Hippocampal formation (tissue), 2 donors: ENCODE measurements at regions not wholly inside any gene's neighbourhood (a gene's known extent, or its start where the extent isn't known, plus 50 kb on each side); places are given as distances from the start of the nearest gene placed in this dataset.
A peak's percentile ranks its signal among the peaks of the same experiment; 100 is the strongest.
"Not testable (repeated sequence)": the region's sequence is repeated elsewhere in the genome, so short reads cannot be mapped to it uniquely, and the experiment has no call there.

Experiments
- DNase-seq, 2 donors: peaks; one replicate each; lab custom pipeline; 2025; lab: John Stamatoyannopoulos, UW

GRCh38 chr18:53920312-53921075, 304.0 kb downstream of the MBD2 start:
- DNase-seq = no peak

- no peak for DNase-seq
Observed at GRCh38 chr18:53918091-53918490, 306.4 kb downstream of the MBD2 start.

- DNase-seq = no peak
Observed at GRCh38 chr18:53911200-53911599, 313.3 kb downstream of the MBD2 start.

GRCh38 chr18:53909668-53910067, 314.8 kb downstream of the MBD2 start:
- no peak for DNase-seq

GRCh38 chr18:53907921-53908320, 316.5 kb downstream of the MBD2 start:
- no peak for DNase-seq

GRCh38 chr18:53906681-53907080, 317.8 kb downstream of the MBD2 start:
- peak in 1 of 2 donors; percentile 15 for DNase-seq

DNA sequence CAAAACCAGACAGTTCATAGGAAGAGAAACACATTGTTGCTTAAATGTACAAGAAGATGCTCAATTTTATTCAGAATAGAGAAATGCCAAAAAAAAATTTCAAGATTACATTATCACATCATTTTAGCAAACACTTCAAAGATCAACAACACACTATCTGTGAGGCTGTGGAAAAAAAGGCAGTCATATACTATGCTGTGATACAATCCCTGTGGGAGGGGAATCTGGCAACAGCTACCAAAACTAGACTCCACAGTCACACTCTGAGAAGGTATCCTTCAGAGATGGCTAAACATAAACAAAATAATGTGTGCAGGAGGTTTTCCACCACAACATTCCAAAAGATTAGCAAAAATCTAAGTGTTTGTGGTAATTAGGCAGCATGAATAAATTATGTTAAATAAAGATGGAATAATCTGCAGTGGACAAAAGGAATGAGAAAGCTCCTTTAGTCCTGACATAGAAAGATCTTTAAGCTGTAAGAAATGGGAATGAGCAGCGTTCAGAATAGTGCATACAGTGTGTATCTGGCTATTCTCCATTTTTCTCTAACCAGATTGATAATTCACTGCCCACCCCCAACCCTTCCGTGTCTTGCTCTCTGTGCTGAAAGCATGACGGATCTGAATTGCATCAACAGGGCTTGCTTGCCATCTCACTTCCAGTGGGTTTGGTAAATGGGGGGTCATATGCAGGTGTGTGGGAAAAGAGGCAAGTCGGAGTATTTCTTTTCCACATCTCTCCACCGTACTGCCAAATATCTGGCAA, 329.6 kb downstream of the MBD2 start:
- no peak for DNase-seq

GRCh38 chr18:53887447-53887846, 337.0 kb downstream of the MBD2 start:
- DNase-seq = no peak

DNA sequence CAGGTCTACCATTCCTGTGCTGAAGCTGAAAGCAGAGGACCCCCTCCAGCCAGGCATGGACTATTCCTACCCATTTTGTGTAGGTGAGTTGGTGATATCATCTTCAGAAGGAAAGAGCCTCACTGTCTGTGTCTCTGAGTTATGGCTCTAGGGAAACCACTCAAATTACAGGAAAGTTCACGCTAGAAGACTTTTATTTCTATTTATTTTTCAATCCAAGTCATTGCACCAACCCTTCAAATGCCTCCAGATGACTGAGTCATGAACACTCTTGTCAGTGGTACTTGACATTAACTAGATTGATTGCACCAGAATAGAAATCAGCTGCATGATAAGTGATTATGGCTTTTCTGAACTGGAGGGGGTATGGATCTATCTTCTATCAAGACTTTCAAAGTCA, 338.4 kb downstream of the MBD2 start:
- DNase-seq = no peak

DNA sequence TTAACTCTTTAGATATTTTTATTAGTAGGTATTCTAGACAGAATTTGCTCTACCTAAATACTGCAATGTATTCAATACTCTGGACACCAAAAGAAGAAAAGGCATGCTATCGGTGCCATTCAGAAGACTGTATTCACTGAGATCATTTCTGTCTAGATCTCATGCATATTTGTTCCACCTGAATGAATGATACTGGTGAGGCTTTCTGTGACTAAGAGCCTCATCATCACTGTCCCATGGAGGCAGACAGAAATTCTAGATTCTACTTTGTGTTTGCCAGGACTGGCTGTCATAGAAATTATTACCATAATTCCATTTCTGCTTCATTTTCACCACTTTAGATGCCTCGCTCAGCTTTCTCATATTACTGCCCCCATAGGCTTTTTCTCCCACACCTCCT, 340.7 kb downstream of the MBD2 start:
- DNase-seq = no peak

- DNase-seq = no peak
Observed at GRCh38 chr18:53874103-53874502, 350.4 kb downstream of the MBD2 start.

- DNase-seq = no peak
Observed at GRCh38 chr18:53864770-53865169, 359.7 kb downstream of the MBD2 start.

GRCh38 chr18:53862921-53863320, 361.5 kb downstream of the MBD2 start:
- DNase-seq = no peak

GRCh38 chr18:53861185-53861584, 363.3 kb downstream of the MBD2 start:
- no peak for DNase-seq

DNA sequence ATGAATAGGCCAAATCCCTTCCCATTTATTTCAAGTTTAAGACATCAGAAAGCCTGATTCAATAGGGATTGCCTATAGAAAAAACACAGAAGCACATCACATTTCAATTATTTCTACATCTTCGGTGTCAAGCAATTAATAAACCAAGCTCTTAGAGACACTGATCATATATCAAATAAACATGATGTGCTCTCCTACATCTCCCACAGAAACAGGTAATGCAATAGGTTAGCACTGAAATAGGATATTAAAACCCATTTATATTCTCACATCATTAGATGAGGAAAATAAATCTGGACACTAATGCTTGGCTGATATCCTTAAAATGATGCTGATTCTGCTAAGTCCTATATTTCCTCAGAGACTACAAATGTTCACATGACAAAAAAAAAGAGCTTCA, 364.7 kb downstream of the MBD2 start:
- no peak for DNase-seq

- DNase-seq = no peak
Observed at GRCh38 chr18:53850902-53851301, 373.6 kb downstream of the MBD2 start.

DNA sequence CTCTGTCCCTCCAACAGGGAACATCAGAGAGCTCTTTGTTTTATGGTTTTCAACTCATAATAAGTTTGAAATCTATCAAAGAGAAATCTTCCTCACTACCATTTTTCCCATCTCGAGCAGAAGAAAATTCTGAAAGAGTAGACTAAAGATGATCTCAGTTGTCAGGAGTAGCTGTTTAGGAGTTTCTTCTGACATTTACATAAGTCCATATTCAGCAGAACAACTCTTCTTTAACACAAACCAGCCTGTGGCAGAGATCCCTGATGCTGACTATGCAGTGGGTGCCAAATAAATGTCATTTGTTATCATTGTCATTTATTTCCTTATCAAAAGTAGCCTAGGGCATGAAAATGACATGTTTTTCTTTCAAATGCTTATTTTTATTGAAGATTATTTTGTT, 380.7 kb downstream of the MBD2 start:
- DNase-seq = no peak

DNA sequence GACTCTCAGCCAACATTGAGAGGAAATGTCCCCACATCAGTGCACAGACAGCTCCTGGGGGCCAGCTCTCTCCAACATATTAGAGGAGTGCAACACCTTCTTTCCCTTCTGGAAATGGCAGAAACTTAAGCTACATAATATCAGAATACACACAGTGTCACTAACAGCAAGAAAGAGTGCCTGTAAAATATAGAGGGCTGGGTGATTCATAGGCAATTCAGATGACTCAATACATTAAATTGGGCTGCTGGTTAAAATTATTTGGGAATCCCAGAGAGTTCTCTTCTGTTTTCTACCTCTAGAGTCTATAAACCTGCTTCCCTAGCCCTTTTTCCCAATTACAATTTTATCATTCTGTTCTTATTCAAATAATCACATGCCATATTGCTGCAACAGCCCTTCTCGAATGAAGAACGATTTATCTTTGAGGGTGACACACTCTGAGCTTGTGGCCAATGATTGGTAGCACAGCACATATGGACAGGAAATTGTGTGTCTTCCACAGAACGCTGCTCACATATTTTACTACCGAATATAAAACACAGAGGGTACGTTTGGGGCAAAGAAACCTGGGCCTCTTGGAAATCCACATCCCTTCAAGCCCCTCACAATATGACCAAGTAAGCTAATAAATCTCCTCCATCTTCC, 381.2 kb downstream of the MBD2 start:
- no peak for DNase-seq

- no peak for DNase-seq
Observed at GRCh38 chr18:53838746-53839145, 385.7 kb downstream of the MBD2 start.

DNA sequence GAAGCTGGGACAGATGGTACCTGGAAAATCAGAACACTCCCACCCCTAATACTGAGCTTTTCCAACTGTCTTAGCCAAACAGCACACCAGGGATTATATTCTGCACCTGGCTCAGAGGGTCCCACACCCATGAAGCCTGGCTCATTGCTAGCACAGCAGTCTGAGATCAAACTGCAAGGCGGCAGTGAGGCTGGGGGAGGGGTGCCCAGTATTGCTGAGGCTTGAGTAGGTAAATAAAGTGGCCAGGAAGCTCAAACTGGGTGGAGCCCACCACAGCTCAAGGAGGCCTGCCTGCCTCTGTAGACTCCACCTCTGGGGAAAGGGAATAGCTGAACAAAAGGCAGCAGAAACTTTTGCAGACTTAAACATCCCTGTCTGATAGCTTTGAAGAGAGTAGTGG, 403.3 kb downstream of the MBD2 start:
- not testable (repeated sequence) for DNase-seq

GRCh38 chr18:53819671-53820070, 404.8 kb downstream of the MBD2 start:
- no peak for DNase-seq

DNA sequence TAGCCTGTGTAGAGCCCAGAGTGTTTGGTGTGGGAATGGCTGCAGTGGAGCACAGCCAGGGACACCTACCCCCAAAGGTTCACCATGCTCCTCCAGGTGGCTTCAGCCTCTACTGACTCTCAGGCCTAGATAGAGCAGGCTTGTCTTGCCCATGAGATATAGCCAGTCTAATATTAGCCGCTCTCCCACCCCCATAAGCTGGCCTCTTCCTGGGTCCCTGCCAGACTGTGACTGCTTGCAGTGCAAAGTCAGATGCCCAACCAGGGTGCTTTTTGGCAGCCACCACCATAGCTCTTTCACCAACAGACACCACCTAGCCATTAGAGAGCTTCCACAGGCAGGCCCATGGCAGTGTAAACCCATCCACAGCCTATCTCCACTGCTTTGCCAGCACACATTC, 405.3 kb downstream of the MBD2 start:
- DNase-seq = no peak
